H1 (cell line): ENCODE measurements at regions not wholly inside any gene's neighbourhood (a gene's known extent, or its start where the extent isn't known, plus 50 kb on each side); places are given as distances from the start of the nearest gene placed in this dataset.

Source experiments
- CTCF ChIA-PET: fragments of 300-600 bp; sonication (Branson Sonifier 250); formaldehyde crosslinking; loops from one replicate; lab custom pipeline; 2021; ENCODE audit not compliant: partially characterized antibody; lab: Charles Lee
- POLR2A ChIA-PET: fragments of 300-600 bp; sonication (Branson Sonifier 250); formaldehyde crosslinking; loops from one replicate; lab custom pipeline; 2021; ENCODE audit warnings: inconsistent platforms; ENCODE audit not compliant: partially characterized antibody; lab: Charles Lee
- DNase-seq, 2 experiments: peaks; one replicate each; pipeline versions ENCODE4 v3.0.0 to v3.0.0-alpha.2; 2010 to 2022; ENCODE audit warnings: low spot score in 2 of 2, low read depth in 1 of 2, mixed read lengths in 1 of 2
- FAIRE-seq: peaks from 2 replicates; lab custom pipeline; 2011; peaks lifted over from hg19 to GRCh38; lab: Jason Lieb, UNC
- H2AFZ ChIP-seq: 2 replicates; pipeline ENCODE4 v1.8.1; 2012; ENCODE audit warnings: low read length, inconsistent platforms
- H2AK5ac ChIP-seq: 2 replicates; pipeline ENCODE4 v1.6.1; 2013; ENCODE audit warnings: low read depth, low read length
- H2BK120ac ChIP-seq: replicated peaks from 2 replicates; pipeline ENCODE3; 2013; ENCODE audit warnings: low read depth, low read length, inconsistent platforms
- H2BK12ac ChIP-seq: 2 replicates; pipeline ENCODE4 v1.6.1; 2013; ENCODE audit warnings: low read depth, low read length
- H2BK15ac ChIP-seq: 2 replicates; pipeline ENCODE4 v1.6.1; 2013; ENCODE audit warnings: low read length
- H2BK20ac ChIP-seq: 2 replicates; pipeline ENCODE4 v1.6.1; 2013; ENCODE audit warnings: low read length
- H2BK5ac ChIP-seq: 2 replicates; pipeline ENCODE4 v1.6.1; 2013; ENCODE audit warnings: low read depth, low read length
- H3K14ac ChIP-seq: 2 replicates; pipeline ENCODE4 v1.6.1; 2013; ENCODE audit warnings: inconsistent platforms; ENCODE audit not compliant: insufficient read length
- H3K18ac ChIP-seq: 2 replicates; pipeline ENCODE4 v1.6.1; 2013; ENCODE audit warnings: low read length; ENCODE audit errors: extremely low read depth
- H3K23ac ChIP-seq: 2 replicates; pipeline ENCODE4 v1.6.1; 2013; ENCODE audit warnings: inconsistent platforms; ENCODE audit not compliant: insufficient read length
- H3K23me2 ChIP-seq: 2 replicates; pipeline ENCODE4 v1.6.1; 2013; ENCODE audit warnings: low read depth, low read length
- H3K27ac ChIP-seq: 2 replicates; pipeline ENCODE4 v1.6.1; 2011; ENCODE audit warnings: low read depth, low read length, inconsistent platforms
- H3K27me3 ChIP-seq, 4 experiments: replicated peaks in 1 of 4; 1 replicate in 1 of 4; 2 replicates in 3 of 4; pipeline versions ENCODE4 v1.6.1 to v1.8.1; 2011 to 2013; ENCODE audit warnings: low read length in 3 of 4, mild to moderate bottlenecking in 3 of 4, inconsistent platforms in 2 of 4, mixed read lengths in 2 of 4, moderate library complexity in 1 of 4; ENCODE audit not compliant: control insufficient read depth in 3 of 4, insufficient read depth in 3 of 4; ENCODE audit errors: extremely low read depth in 1 of 4
- H3K36me3 ChIP-seq, 4 experiments: 2 replicates each; pipeline versions ENCODE4 v1.6.1 to v1.8.1; 2011 to 2013; ENCODE audit warnings: mild to moderate bottlenecking in 4 of 4, low read length in 3 of 4, moderate library complexity in 2 of 4, control low read depth in 1 of 4, inconsistent platforms in 1 of 4; ENCODE audit not compliant: insufficient read depth in 4 of 4, control insufficient read depth in 2 of 4
- H3K4ac ChIP-seq: replicated peaks from 2 replicates; pipeline ENCODE3; 2013; ENCODE audit warnings: low read length, low read depth, mixed read lengths, inconsistent platforms; ENCODE audit not compliant: insufficient read length
- H3K4me1 ChIP-seq, 4 experiments: replicated peaks in 1 of 4; 1 replicate in 1 of 4; 2 replicates in 3 of 4; pipeline versions ENCODE4 v1.6.1 to v1.8.1; 2011 to 2013; ENCODE audit warnings: low read length in 3 of 4, inconsistent platforms in 2 of 4, mixed read lengths in 1 of 4; ENCODE audit not compliant: insufficient read depth in 4 of 4, control insufficient read depth in 3 of 4
- H3K4me2 ChIP-seq, 2 experiments: 2 replicates each; pipeline versions ENCODE4 v1.6.1 to v1.8.1; 2011 to 2013; ENCODE audit warnings: low read depth in 2 of 2, low read length in 2 of 2, control low read depth in 1 of 2, inconsistent platforms in 1 of 2, mild to moderate bottlenecking in 1 of 2; ENCODE audit not compliant: insufficient read depth in 1 of 2
- H3K4me3 ChIP-seq, 4 experiments: fragments of 200-600, 300-600 bp in 1 of 4; sonication (generic), shearing (Covaris generic), sonication (Bioruptor Twin) in 1 of 4; 2 replicates each; pipeline versions ENCODE4 v1.5.1 to v1.8.1; 2011 to 2016; ENCODE audit warnings: low read length in 4 of 4, low read depth in 3 of 4, control low read depth in 2 of 4, inconsistent platforms in 2 of 4, mild to moderate bottlenecking in 2 of 4, mixed read lengths in 1 of 4, moderate library complexity in 1 of 4; ENCODE audit not compliant: insufficient read depth in 2 of 4; ENCODE audit errors: extremely low read depth in 1 of 4
- H3K56ac ChIP-seq: replicated peaks from 2 replicates; pipeline ENCODE3; 2013; ENCODE audit warnings: low read depth, mild to moderate bottlenecking, mixed read lengths, low read length, inconsistent platforms; ENCODE audit not compliant: insufficient read length
- H3K79me1 ChIP-seq: 2 replicates; pipeline ENCODE4 v1.6.1; 2013; ENCODE audit warnings: low read depth, low read length, control low read depth
- H3K79me2 ChIP-seq, 2 experiments: 2 replicates each; pipeline versions ENCODE4 v1.6.1 to v1.8.1; 2012 to 2013; ENCODE audit warnings: low read length in 2 of 2, mild to moderate bottlenecking in 2 of 2, inconsistent platforms in 1 of 2; ENCODE audit not compliant: insufficient read depth in 2 of 2, control insufficient read depth in 1 of 2
- H3K9ac ChIP-seq, 4 experiments: replicated peaks in 1 of 4; 1 replicate in 1 of 4; 2 replicates in 3 of 4; pipeline versions ENCODE4 v1.6.1 to v1.8.1; 2011 to 2013; ENCODE audit warnings: low read depth in 3 of 4, low read length in 3 of 4, control low read depth in 2 of 4, mild to moderate bottlenecking in 2 of 4, moderate library complexity in 2 of 4, inconsistent platforms in 1 of 4; ENCODE audit errors: extremely low read depth in 1 of 4
- H3K9me3 ChIP-seq, 2 experiments: 2 replicates each; pipeline versions ENCODE4 v1.6.1 to v1.8.1; 2012 to 2013; ENCODE audit warnings: mild to moderate bottlenecking in 2 of 2, moderate library complexity in 2 of 2, control low read depth in 1 of 2, inconsistent platforms in 1 of 2, low read depth in 1 of 2, low read length in 1 of 2, mixed read lengths in 1 of 2; ENCODE audit not compliant: insufficient read depth in 2 of 2
- H4K20me1 ChIP-seq, 2 experiments: replicated peaks in 1 of 2; 2 replicates each; pipeline versions ENCODE3 to v1.8.1; 2011 to 2013; ENCODE audit warnings: inconsistent platforms in 2 of 2, low read length in 2 of 2, mild to moderate bottlenecking in 1 of 2; ENCODE audit not compliant: insufficient read depth in 2 of 2, control insufficient read depth in 1 of 2
- H4K5ac ChIP-seq: 2 replicates; pipeline ENCODE4 v1.6.1; 2013; ENCODE audit warnings: low read length, low read depth, mixed read lengths, inconsistent platforms; ENCODE audit not compliant: insufficient read length
- H4K8ac ChIP-seq: 2 replicates; pipeline ENCODE4 v1.8.0; 2013; ENCODE audit warnings: mild to moderate bottlenecking, moderate library complexity, low read length, inconsistent platforms; ENCODE audit not compliant: insufficient read depth; ENCODE audit errors: extremely low read depth
- H4K91ac ChIP-seq: replicated peaks from 2 replicates; pipeline ENCODE3; 2013; ENCODE audit warnings: low read length, mixed read lengths, inconsistent platforms; ENCODE audit not compliant: insufficient read length
- ATF3 ChIP-seq: IDR thresholded peaks from 2 replicates; pipeline ENCODE4 v1.6.1; 2011; ENCODE audit warnings: low read depth, mild to moderate bottlenecking, low read length; ENCODE audit not compliant: insufficient read depth
- CEBPB ChIP-seq: IDR thresholded peaks from 2 replicates; pipeline ENCODE4 v1.6.1; 2012; ENCODE audit warnings: low read depth, low read length
- FOSL1 ChIP-seq: IDR thresholded peaks from 2 replicates; pipeline ENCODE4 v1.6.1; 2011; ENCODE audit warnings: mild to moderate bottlenecking, low read depth, low read length, moderate library complexity; ENCODE audit not compliant: insufficient read depth
- MAFK ChIP-seq: IDR thresholded peaks from 2 replicates; pipeline ENCODE4 v1.6.1; 2012; ENCODE audit warnings: low read depth, mild to moderate bottlenecking, improper control_type of control experiment, low read length
- NANOG ChIP-seq: IDR thresholded peaks from 2 replicates; pipeline ENCODE4 v1.6.1; 2011; ENCODE audit warnings: low read length, low read depth, mild to moderate bottlenecking, inconsistent platforms; ENCODE audit not compliant: insufficient read depth, poor library complexity, severe bottlenecking
- NRF1 ChIP-seq: IDR thresholded peaks from 2 replicates; pipeline ENCODE4 v1.6.1; 2011; ENCODE audit warnings: mild to moderate bottlenecking, low read depth, low read length, improper control_type of control experiment
- RAD21 ChIP-seq, 2 experiments: IDR thresholded peaks in 1 of 2; conservative IDR thresholded peaks in 1 of 2; 2 replicates each; pipeline ENCODE4 v1.6.1; 2011; ENCODE audit warnings: low read depth in 2 of 2, low read length in 2 of 2, improper control_type of control experiment in 1 of 2, inconsistent platforms in 1 of 2, mild to moderate bottlenecking in 1 of 2, moderate library complexity in 1 of 2
- WGBS, 2 experiments: shearing (Covaris generic) in 1 of 2; methylation state at CpG; one replicate each; pipeline versions ENCODE4 v1.1.6 to v1.1.7; 2013 to 2015; ENCODE audit warnings: low lambda C conversion rate in 2 of 2, mixed read lengths in 2 of 2, inconsistent platforms in 1 of 2, low coverage in 1 of 2, missing lambda C conversion rate in 1 of 2; ENCODE audit not compliant: insufficient replicate concordance in 2 of 2, insufficient coverage in 1 of 2, insufficient read length in 1 of 2; ENCODE audit errors: extremely low coverage in 1 of 2, missing lambda C conversion rate in 1 of 2; 5-methylcytosine and 5-hydroxymethylcytosine counted together

GRCh38 chr2:51795248-51795888 is 763.4 kb upstream of the NRXN1 start:
- Histone ChIP-seq H3K18ac (no peak overlapping the region; the same call in 1 of the 2 replicates), H4K5ac (no peak overlapping the region), H2AK5ac (no peak overlapping the region), H3K23me2 (no peaks in the 10 kb centered on the region), H4K91ac (no peak overlapping the region), H2BK5ac (no peak overlapping the region), H3K79me2 (no peaks in the 10 kb centered on the region), H3K23ac (no peak overlapping the region), H2BK120ac (no peak overlapping the region), H3K27ac (no peak overlapping the region), H4K8ac (no peak overlapping the region), H2BK15ac (0 out of 2 replicates have a peak overlapping the region, but pooled peaks have one; percentile 31), H3K14ac (no peak overlapping the region), H2BK12ac (no peak overlapping the region), H3K4me2 (no peak overlapping the region), H3K9me3 (no peaks in the 10 kb centered on the region), H3K4me3 (no peak overlapping the region), H3K36me3 (no peaks in the 10 kb centered on the region; a peak in 1 of 8 replicates), H4K20me1 (no peaks in the 10 kb centered on the region), H2AFZ (peak overlapping the region; percentile 84; the same call in 1 of the 2 replicates), H3K4ac (no peak overlapping the region), H3K56ac (no peak overlapping the region), H3K27me3 (no peaks in the 10 kb centered on the region), H3K9ac (no peak overlapping the region), H3K79me1 (no peaks in the 10 kb centered on the region), H3K4me1 (peaks cover 0 to 2% (median 0%) of the 10 kb centered on the region in 4 experiments; a peak in 1 of 7 replicates), H2BK20ac (no peak overlapping the region)
- ChIA-PET CTCF (interaction anchor here (0.5 to 4.8 kb wide), 35 partner anchors 8 to 1873 kb away, joined by 3 to 48 read pairs (median 4); no protein-coding TSS in a partner anchor), POLR2A (no interaction called here)
- DNase-seq (peak; percentile 17 to 88), FAIRE-seq (peak; percentile 39)
- WGBS, 2 experiments: 67% methylated on average over 6 of the region's 6 CpGs; no CpG with 5 or more reads in 1 of the 2 experiments
- 0 out of 2 replicates have a peak, but pooled peaks have one; percentile 5 for TF ChIP-seq ATF3
- no peak for TF ChIP-seq FOSL1
- peak; percentile 60 to 70 for TF ChIP-seq RAD21 (IDR thresholded peaks at IDR 0.05 in 1 of 2, conservative IDR thresholded peaks at IDR 0.05 in 1 of 2; ENCODE audit: low read depth in 2 of 2, low read length in 2 of 2)
- no peak for TF ChIP-seq NANOG
- TF ChIP-seq MAFK: no peak
- no peak for TF ChIP-seq CEBPB
- TF ChIP-seq NRF1: no peak
